K562 (cell line): ENCODE measurements at regions not wholly inside any gene's neighbourhood (a gene's known extent, or its start where the extent isn't known, plus 50 kb on each side); places are given as distances from the start of the nearest gene placed in this dataset.

Source experiments
- ATAC-seq: fragments of 200-7000 bp; cut with Tn5 transposase; 3 replicates; pipeline ENCODE4 v1.9.1; 2020; ENCODE audit warnings: moderate library complexity
- BruUV-seq: library from RNA; stranded (reverse); fragments of 400-500 nt; replicated peaks from 2 replicates; lab custom pipeline; 2021; lab: Mats Ljungman, UMichigan
- CTCF ChIA-PET: fragments of 300-600 bp; formaldehyde crosslinking; extraction: SDS; loops from one replicate; lab custom pipeline; 2021; ENCODE audit warnings: low intra/inter-chr PET ratio; lab: Yijun Ruan, JAX
- POLR2A ChIA-PET: fragments of 300-600, 350-650 bp; sonication (Branson Sonifier 250); formaldehyde crosslinking; extraction: SDS; loops from one replicate; lab custom pipeline; 2021; ENCODE audit warnings: antibody characterized with exemption, inconsistent platforms; lab: Yijun Ruan, JAX
- DNase-seq, 4 experiments: peaks; one replicate each; pipeline versions ENCODE4 v3.0.0 to v3.0.0-alpha.2; 2011 to 2018; ENCODE audit warnings: low spot score in 3 of 4, mixed read lengths in 3 of 4; ENCODE audit errors: extremely low read depth in 1 of 4
- FAIRE-seq: peaks from 2 replicates; lab custom pipeline; 2011; peaks lifted over from hg19 to GRCh38; lab: Jason Lieb, UNC
- H2AFZ ChIP-seq: 2 replicates; pipeline ENCODE4 v1.6.0; 2011; ENCODE audit warnings: low read depth, low read length, control low read depth, inconsistent platforms
- H3K27ac ChIP-seq: fragments of 200-600 bp; 3 replicates; pipeline ENCODE4 v1.8.0; 2011; ENCODE audit warnings: low read depth, mild to moderate bottlenecking, control low read depth, inconsistent platforms, low read length, moderate library complexity, mixed read lengths; ENCODE audit errors: extremely low read depth
- H3K27me3 ChIP-seq, 2 experiments: fragments of 300-600 bp in 1 of 2; 2 replicates in 1 of 2; 3 replicates in 1 of 2; pipeline versions ENCODE4 v1.6.0 to v1.8.0; 2011; ENCODE audit warnings: inconsistent platforms in 2 of 2, low read length in 2 of 2, mild to moderate bottlenecking in 1 of 2, mixed read lengths in 1 of 2, moderate library complexity in 1 of 2; ENCODE audit not compliant: control insufficient read depth in 2 of 2, insufficient read depth in 2 of 2
- H3K36me3 ChIP-seq: fragments of 300-600 bp; 3 replicates; pipeline ENCODE4 v1.8.0; 2011; ENCODE audit warnings: mild to moderate bottlenecking, low read length, inconsistent platforms; ENCODE audit not compliant: control insufficient read depth, insufficient read depth
- H3K4me1 ChIP-seq, 2 experiments: fragments of 200-600 bp in 1 of 2; replicated peaks in 1 of 2; 2 replicates in 1 of 2; 3 replicates in 1 of 2; pipeline versions ENCODE4 v1.5.1 to v1.8.0; 2011; ENCODE audit warnings: inconsistent platforms in 2 of 2, low read length in 2 of 2, mild to moderate bottlenecking in 1 of 2, mixed read lengths in 1 of 2, moderate library complexity in 1 of 2; ENCODE audit not compliant: control insufficient read depth in 2 of 2, insufficient read depth in 2 of 2
- H3K4me2 ChIP-seq: 2 replicates; pipeline ENCODE4 v1.6.1; 2011; ENCODE audit warnings: low read length, control low read depth, inconsistent platforms, mixed read lengths; ENCODE audit not compliant: insufficient read depth
- H3K4me3 ChIP-seq: fragments of 200-600 bp; sonication (generic), shearing (Covaris generic); 2 replicates; pipeline ENCODE4 v1.5.1; 2016; ENCODE audit warnings: control low read depth, inconsistent platforms
- H3K79me2 ChIP-seq: fragments of 200-600 bp; 3 replicates; pipeline ENCODE4 v1.8.0; 2011; ENCODE audit warnings: low read length, inconsistent platforms; ENCODE audit not compliant: control insufficient read depth, insufficient read depth
- H3K9ac ChIP-seq, 2 experiments: 2 replicates each; pipeline versions ENCODE4 v1.6.0 to v1.6.1; 2011; ENCODE audit warnings: low read depth in 2 of 2, low read length in 2 of 2, control low read depth in 1 of 2, inconsistent platforms in 1 of 2, mild to moderate bottlenecking in 1 of 2, mixed read lengths in 1 of 2; ENCODE audit not compliant: insufficient read depth in 1 of 2
- H3K9me1 ChIP-seq: one replicate; pipeline ENCODE4 v1.6.0; 2011; ENCODE audit warnings: inconsistent platforms, mild to moderate bottlenecking, low read length, moderate library complexity; ENCODE audit not compliant: control insufficient read depth, insufficient read depth
- H3K9me3 ChIP-seq: replicated peaks from 2 replicates; pipeline ENCODE4 v1.5.1; 2011; ENCODE audit warnings: low read depth, low read length, inconsistent platforms; ENCODE audit not compliant: control insufficient read depth, insufficient read depth
- H4K20me1 ChIP-seq: replicated peaks from 2 replicates; pipeline ENCODE4 v1.6.1; 2011; ENCODE audit warnings: low read length, inconsistent platforms, mixed read lengths; ENCODE audit not compliant: control insufficient read depth, insufficient read depth
- ESRRA ChIP-seq: fragments of 450-650 bp; IDR thresholded peaks from 2 replicates; pipeline ENCODE4 v1.6.1; 2014; ENCODE audit warnings: low read depth, mild to moderate bottlenecking, moderate library complexity, borderline replicate concordance
- TFAM ChIP-seq: fragments of 250-450 bp; sonication (Bioruptor Pico); conservative IDR thresholded peaks from 2 replicates; pipeline ENCODE4 v1.5.0; 2021; ENCODE audit warnings: mild to moderate bottlenecking, moderate library complexity
- XRCC3 ChIP-seq: fragments of 450-650 bp; IDR thresholded peaks from 2 replicates; pipeline ENCODE4 v1.6.1; 2017; ENCODE audit warnings: mild to moderate bottlenecking, moderate library complexity
- ZBTB33 ChIP-seq: sonication (generic); formaldehyde crosslinking; IDR thresholded peaks from 2 replicates; pipeline ENCODE4 v1.8.1; 2023; ENCODE audit warnings: mild to moderate bottlenecking, missing genetic modification reagents
- WGBS: fragments of 100-300 bp; shearing (Covaris generic); methylation state at CpG from one replicate; pipeline ENCODE4 v1.1.6; 2016; ENCODE audit warnings: low coverage, mixed read lengths; ENCODE audit not compliant: insufficient coverage; ENCODE audit errors: missing lambda C conversion rate; 5-methylcytosine and 5-hydroxymethylcytosine counted together
- in situ Hi-C: fragments of 300-500 bp; cut with MboI; formaldehyde crosslinking; loops from 4 replicates; pipeline ENCODE4 v1.15.0; 2018; ENCODE audit warnings: inconsistent platforms, mixed read lengths
- intact Hi-C: fragments of 100-400 bp; cut with micrococcal nuclease; formaldehyde crosslinking; loops from 2 replicates; pipeline ENCODE4 v1.14.2; 2022
- TF ChIP-seq, protein P1 (sequence below): fragments of 200-800 bp; sonication (Bioruptor generic); IDR thresholded peaks from 2 replicates; pipeline ENCODE4 v1.6.1; 2017; ENCODE audit warnings: missing genetic modification characterization, missing compliant biosample characterization
- TF ChIP-seq, protein P2 (sequence below): IDR thresholded peaks from 2 replicates; pipeline ENCODE4 v1.6.1; 2011; ENCODE audit not compliant: insufficient read length; ENCODE audit errors: extremely low read depth

DNA sequence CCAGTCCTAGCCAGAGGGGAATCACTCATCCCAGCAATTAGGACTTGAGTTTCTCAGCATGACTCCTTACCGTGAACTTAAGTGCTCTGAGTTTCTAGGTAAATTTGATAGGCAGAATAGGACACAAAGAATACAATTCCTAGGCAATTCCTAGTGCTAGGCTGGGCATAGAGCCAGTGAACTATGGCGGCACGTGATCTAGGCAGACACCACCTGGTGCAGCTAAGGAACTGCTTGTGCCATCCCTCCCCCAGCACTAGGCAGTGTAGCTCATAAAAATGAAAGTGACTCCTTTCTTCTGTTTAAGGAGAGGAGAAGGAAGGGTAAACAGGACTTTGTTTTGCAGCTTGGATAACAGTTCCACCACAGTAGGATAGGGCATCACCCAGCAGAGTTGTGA lies 736.3 kb upstream of the PCDH7 start:
- Histone ChIP-seq H3K4me2 (no peak overlapping the region), H2AFZ (no peak overlapping the region), H3K27ac (no peak overlapping the region), H3K9me3 (no peaks in the 10 kb centered on the region), H3K4me3 (no peak overlapping the region), H4K20me1 (no peaks in the 10 kb centered on the region), H3K27me3 (no peaks in the 10 kb centered on the region), H3K36me3 (no peaks in the 10 kb centered on the region), H3K9me1 (no peaks in the 10 kb centered on the region), H3K9ac (no peak overlapping the region), H3K4me1 (no peaks in the 10 kb centered on the region), H3K79me2 (no peaks in the 10 kb centered on the region)
- DNase-seq (no peak), ATAC-seq (no peak), FAIRE-seq (no peak)
- ChIA-PET CTCF (no interaction called here), POLR2A (no interaction called here)
- no TSS peak for BruUV-seq
- in situ Hi-C loops (no loop called here), intact Hi-C loops (no loop called here)
- no peak for TF ChIP-seq TFAM (CRISPR knock-in tag)
- TF ChIP-seq ESRRA, result no peak
- TF ChIP-seq, protein P1, sequence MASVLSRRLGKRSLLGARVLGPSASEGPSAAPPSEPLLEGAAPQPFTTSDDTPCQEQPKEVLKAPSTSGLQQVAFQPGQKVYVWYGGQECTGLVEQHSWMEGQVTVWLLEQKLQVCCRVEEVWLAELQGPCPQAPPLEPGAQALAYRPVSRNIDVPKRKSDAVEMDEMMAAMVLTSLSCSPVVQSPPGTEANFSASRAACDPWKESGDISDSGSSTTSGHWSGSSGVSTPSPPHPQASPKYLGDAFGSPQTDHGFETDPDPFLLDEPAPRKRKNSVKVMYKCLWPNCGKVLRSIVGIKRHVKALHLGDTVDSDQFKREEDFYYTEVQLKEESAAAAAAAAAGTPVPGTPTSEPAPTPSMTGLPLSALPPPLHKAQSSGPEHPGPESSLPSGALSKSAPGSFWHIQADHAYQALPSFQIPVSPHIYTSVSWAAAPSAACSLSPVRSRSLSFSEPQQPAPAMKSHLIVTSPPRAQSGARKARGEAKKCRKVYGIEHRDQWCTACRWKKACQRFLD (CRISPR knock-in tag), result no peak
- TF ChIP-seq ZBTB33 (CRISPR knock-in tag), result no peak
- TF ChIP-seq XRCC3, result no peak
- TF ChIP-seq, protein P2, sequence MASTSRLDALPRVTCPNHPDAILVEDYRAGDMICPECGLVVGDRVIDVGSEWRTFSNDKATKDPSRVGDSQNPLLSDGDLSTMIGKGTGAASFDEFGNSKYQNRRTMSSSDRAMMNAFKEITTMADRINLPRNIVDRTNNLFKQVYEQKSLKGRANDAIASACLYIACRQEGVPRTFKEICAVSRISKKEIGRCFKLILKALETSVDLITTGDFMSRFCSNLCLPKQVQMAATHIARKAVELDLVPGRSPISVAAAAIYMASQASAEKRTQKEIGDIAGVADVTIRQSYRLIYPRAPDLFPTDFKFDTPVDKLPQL, result no peak
- 0% methylated on average over 3 of the region's 3 CpGs for WGBS
